DOHH2 (cell line): ENCODE measurements at regions not wholly inside any gene's neighbourhood (a gene's known extent, or its start where the extent isn't known, plus 50 kb on each side); places are given as distances from the start of the nearest gene placed in this dataset.

Experiments
- H3F3A ChIP-seq: fragments of 200-600 bp; sonication (generic), shearing (Covaris generic); 2 replicates; pipeline ENCODE4 v1.6.0; 2016; ENCODE audit warnings: antibody characterized with exemption, mild to moderate bottlenecking; ENCODE audit not compliant: control insufficient read depth, insufficient read depth
- H3K27ac ChIP-seq: fragments of 200-600 bp; sonication (generic); 2 replicates; pipeline ENCODE4 v1.5.1; 2014; ENCODE audit warnings: low read depth, mild to moderate bottlenecking, low read length, moderate library complexity
- H3K27me3 ChIP-seq: fragments of 200-600 bp; sonication (generic); 2 replicates; pipeline ENCODE4 v1.6.1; 2014; ENCODE audit warnings: mild to moderate bottlenecking, low read length, mixed read lengths; ENCODE audit not compliant: control insufficient read depth
- H3K36me3 ChIP-seq: fragments of 200-600 bp; sonication (generic); 2 replicates; pipeline ENCODE4 v1.6.1; 2014; ENCODE audit warnings: mild to moderate bottlenecking, low read length, moderate library complexity, mixed read lengths; ENCODE audit not compliant: control insufficient read depth
- H3K4me1 ChIP-seq: fragments of 200-600 bp; sonication (generic); 2 replicates; pipeline ENCODE4 v1.6.1; 2014; ENCODE audit warnings: mild to moderate bottlenecking, low read length, mixed read lengths; ENCODE audit not compliant: control insufficient read depth
- H3K4me2 ChIP-seq: fragments of 200-600 bp; sonication (generic); 2 replicates; pipeline ENCODE4 v1.6.0; 2014; ENCODE audit warnings: mild to moderate bottlenecking, low read length, moderate library complexity
- H3K4me3 ChIP-seq: fragments of 200-600 bp; sonication (generic); 2 replicates; pipeline ENCODE4 v1.5.1; 2014; ENCODE audit warnings: mild to moderate bottlenecking, low read length, mixed read lengths
- H3K79me2 ChIP-seq: fragments of 200-600 bp; sonication (generic); 2 replicates; pipeline ENCODE4 v1.6.1; 2014; ENCODE audit warnings: mild to moderate bottlenecking, low read length, mixed read lengths; ENCODE audit not compliant: control insufficient read depth
- H3K9me2 ChIP-seq: fragments of 200-600 bp; sonication (generic); replicated peaks from 2 replicates; pipeline ENCODE4 v1.6.1; 2014; ENCODE audit warnings: mild to moderate bottlenecking, low read length, mixed read lengths; ENCODE audit not compliant: control insufficient read depth
- H3K9me3 ChIP-seq: fragments of 200-600 bp; sonication (generic); 2 replicates; pipeline ENCODE4 v1.6.1; 2014; ENCODE audit warnings: antibody characterized with exemption, low read length, mixed read lengths; ENCODE audit not compliant: control insufficient read depth, insufficient read depth
- H4K20me1 ChIP-seq: fragments of 200-600 bp; sonication (generic); 2 replicates; pipeline ENCODE4 v1.6.0; 2014; ENCODE audit warnings: low read depth, mild to moderate bottlenecking, antibody characterized with exemption, low read length, moderate library complexity; ENCODE audit not compliant: control insufficient read depth, insufficient read depth
- CTCF ChIP-seq: fragments of 200-600 bp; sonication (generic); IDR thresholded peaks from one replicate; pipeline ENCODE4 v1.5.1; 2014; ENCODE audit warnings: antibody characterized with exemption, mild to moderate bottlenecking, low read depth, low read length; ENCODE audit not compliant: poor library complexity, severe bottlenecking
- EZH2phosphoT487 ChIP-seq: fragments of 200-600 bp; sonication (generic); IDR thresholded peaks from 2 replicates; pipeline ENCODE4 v1.6.1; 2017; ENCODE audit warnings: borderline replicate concordance, mild to moderate bottlenecking, antibody characterized with exemption, low read length, moderate library complexity, mixed read lengths

- no peaks in the 10 kb centered on the region for H3K4me1 ChIP-seq
Measured at GRCh38 chr4:104393655-104394324, 100.9 kb downstream of the CXXC4 start.

GRCh38 chr4:104385713-104386112, 109.0 kb downstream of the CXXC4 start:
- Histone ChIP-seq H3K27me3 (no peaks in the 10 kb centered on the region), H3K27ac (no peak overlapping the region), H3K79me2 (no peaks in the 10 kb centered on the region)

More at GRCh38 chr4:104393655-104394324, 100.9 kb downstream of the CXXC4 start:
- no peak overlapping the region for H3K4me2 ChIP-seq
- H3K79me2 ChIP-seq: no peaks in the 10 kb centered on the region
- H3K4me3 ChIP-seq: no peak overlapping the region
- H3K36me3 ChIP-seq: no peaks in the 10 kb centered on the region
- no peaks in the 10 kb centered on the region for H3K9me3 ChIP-seq
- H3K9me2 ChIP-seq: no peaks in the 10 kb centered on the region
- TF ChIP-seq CTCF: no peak
- no peak for TF ChIP-seq EZH2phosphoT487
- no peaks in the 10 kb centered on the region for H4K20me1 ChIP-seq
- H3F3A ChIP-seq: no peaks in the 10 kb centered on the region
- H3K27ac ChIP-seq: no peak overlapping the region
- no peaks in the 10 kb centered on the region for H3K27me3 ChIP-seq

GRCh38 chr4:104382961-104383360, 111.7 kb downstream of the CXXC4 start:
- no peaks in the 10 kb centered on the region for H3K36me3 ChIP-seq
- H3K4me1 ChIP-seq: no peaks in the 10 kb centered on the region
- H3F3A ChIP-seq: no peaks in the 10 kb centered on the region
- no peaks in the 10 kb centered on the region for H3K9me2 ChIP-seq
- no peaks in the 10 kb centered on the region for H3K79me2 ChIP-seq
- H3K9me3 ChIP-seq: no peaks in the 10 kb centered on the region
- TF ChIP-seq EZH2phosphoT487 (no peak), CTCF (no peak)
- H4K20me1 ChIP-seq: no peaks in the 10 kb centered on the region
- H3K27ac ChIP-seq: no peak overlapping the region
- H3K4me3 ChIP-seq: no peak overlapping the region
- H3K27me3 ChIP-seq: no peaks in the 10 kb centered on the region
- no peak overlapping the region for H3K4me2 ChIP-seq

More at GRCh38 chr4:104385713-104386112, 109.0 kb downstream of the CXXC4 start:
- no peaks in the 10 kb centered on the region for H4K20me1 ChIP-seq
- H3K4me2 ChIP-seq: no peak overlapping the region
- H3K9me2 ChIP-seq: no peaks in the 10 kb centered on the region
- no peaks in the 10 kb centered on the region for H3F3A ChIP-seq
- TF ChIP-seq EZH2phosphoT487 (no peak), CTCF (no peak)
- no peaks in the 10 kb centered on the region for H3K9me3 ChIP-seq
- H3K4me1 ChIP-seq: no peaks in the 10 kb centered on the region
- H3K4me3 ChIP-seq: no peak overlapping the region
- H3K36me3 ChIP-seq: no peaks in the 10 kb centered on the region
